ENCODE measurements at regions not wholly inside any gene's neighbourhood (a gene's known extent, or its start where the extent isn't known, plus 50 kb on each side); places are given as distances from the start of the nearest gene placed in this dataset.

GRCh38 chr11:39817241-39817640 lies 1642.2 kb downstream of the LRRC4C start (continued):
- TF ChIP-seq CHD7 (IDR thresholded peaks at IDR 0.05; ENCODE audit: insufficient replicate concordance, low read length) (no peak), FOSL1 (IDR thresholded peaks at IDR 0.05; ENCODE audit: insufficient read depth, low read depth, low read length) (no peak), POLR2AphosphoS5 (IDR thresholded peaks at IDR 0.05; ENCODE audit: low read depth, low read length) (no peak), ATF3 (IDR thresholded peaks at IDR 0.05; ENCODE audit: insufficient read depth, low read depth, low read length) (no peak)
